ENCODE measurements at regions not wholly inside any gene's neighbourhood (a gene's known extent, or its start where the extent isn't known, plus 50 kb on each side); places are given as distances from the start of the nearest gene placed in this dataset.

- TF ChIP-seq CTCF (IDR thresholded peaks at IDR 0.05; ENCODE audit: poor library complexity) = no peak
- TF ChIP-seq EZH2 (IDR thresholded peaks at IDR 0.05; ENCODE audit: borderline replicate concordance) = no peak
These were observed 164.7 kb upstream of the RGMA start for GRCh38 chr15:93253681-93254080.

Data from hepatocyte (in vitro differentiated cells).